Keratinocyte (primary cell): ENCODE measurements at regions not wholly inside any gene's neighbourhood (a gene's known extent, or its start where the extent isn't known, plus 50 kb on each side); places are given as distances from the start of the nearest gene placed in this dataset.

Experiments used
- CTCF ChIP-seq, 3 experiments: IDR thresholded peaks in 1 of 3; conservative IDR thresholded peaks in 1 of 3; optimal IDR thresholded peaks in 1 of 3; 2 replicates in 2 of 3; 3 replicates in 1 of 3; pipeline versions ENCODE3 to v1.5.1; 2011; ENCODE audit warnings: low read length in 3 of 3, mild to moderate bottlenecking in 3 of 3, moderate library complexity in 2 of 3, control low read depth in 1 of 3, inconsistent platforms in 1 of 3; ENCODE audit not compliant: insufficient read depth in 2 of 3; ENCODE audit errors: extremely low read depth in 1 of 3
- EZH2 ChIP-seq: IDR thresholded peaks from one replicate; pipeline ENCODE4 v1.6.1; 2012; ENCODE audit warnings: inconsistent platforms, mild to moderate bottlenecking, low read length, moderate library complexity

DNA sequence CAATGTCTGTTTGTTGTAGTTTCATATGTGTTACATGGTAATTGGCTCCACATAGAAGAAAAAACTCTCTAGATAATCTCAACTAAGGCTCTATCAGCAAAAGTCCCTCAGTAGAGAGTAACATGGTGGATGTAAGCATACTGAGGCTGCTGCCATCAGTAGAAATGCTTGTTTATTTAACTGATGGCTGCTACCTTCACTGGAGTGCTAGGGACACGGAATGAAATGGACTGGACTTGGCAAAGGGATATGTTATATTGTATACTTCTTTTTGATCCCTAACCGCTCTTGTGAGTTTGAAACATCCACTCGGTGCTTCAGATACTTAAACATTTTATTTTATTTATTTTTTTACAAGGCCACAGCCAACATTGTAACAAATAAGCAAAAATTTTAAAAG lies 143.0 kb downstream of the ZNF281 start:
- no peak for TF ChIP-seq CTCF (optimal IDR thresholded peaks at IDR 0.05 in 1 of 3, IDR thresholded peaks at IDR 0.05 in 1 of 3, conservative IDR thresholded peaks at IDR 0.05 in 1 of 3; ENCODE audit: extremely low read depth in 1 of 3, insufficient read depth in 2 of 3, low read length in 3 of 3)
- TF ChIP-seq EZH2: no peak
